ENCODE measurements at regions not wholly inside any gene's neighbourhood (a gene's known extent, or its start where the extent isn't known, plus 50 kb on each side); places are given as distances from the start of the nearest gene placed in this dataset.

- no peak for TF ChIP-seq ZNF266 (tag by site-specific recombination; IDR thresholded peaks at IDR 0.05; ENCODE audit: low read depth)
- no peak for TF ChIP-seq CTCF (tag by site-specific recombination; IDR thresholded peaks at IDR 0.05)
- TF ChIP-seq ZBTB17 (tag by site-specific recombination; IDR thresholded peaks at IDR 0.05) = no peak
- no peak for TF ChIP-seq ZNF24 (tag by site-specific recombination; IDR thresholded peaks at IDR 0.05)
These were observed 737.5 kb upstream of the NDST4 start for GRCh38 chr4:115850799-115851509.
